ENCODE measurements at regions not wholly inside any gene's neighbourhood (a gene's known extent, or its start where the extent isn't known, plus 50 kb on each side); places are given as distances from the start of the nearest gene placed in this dataset.

DNA sequence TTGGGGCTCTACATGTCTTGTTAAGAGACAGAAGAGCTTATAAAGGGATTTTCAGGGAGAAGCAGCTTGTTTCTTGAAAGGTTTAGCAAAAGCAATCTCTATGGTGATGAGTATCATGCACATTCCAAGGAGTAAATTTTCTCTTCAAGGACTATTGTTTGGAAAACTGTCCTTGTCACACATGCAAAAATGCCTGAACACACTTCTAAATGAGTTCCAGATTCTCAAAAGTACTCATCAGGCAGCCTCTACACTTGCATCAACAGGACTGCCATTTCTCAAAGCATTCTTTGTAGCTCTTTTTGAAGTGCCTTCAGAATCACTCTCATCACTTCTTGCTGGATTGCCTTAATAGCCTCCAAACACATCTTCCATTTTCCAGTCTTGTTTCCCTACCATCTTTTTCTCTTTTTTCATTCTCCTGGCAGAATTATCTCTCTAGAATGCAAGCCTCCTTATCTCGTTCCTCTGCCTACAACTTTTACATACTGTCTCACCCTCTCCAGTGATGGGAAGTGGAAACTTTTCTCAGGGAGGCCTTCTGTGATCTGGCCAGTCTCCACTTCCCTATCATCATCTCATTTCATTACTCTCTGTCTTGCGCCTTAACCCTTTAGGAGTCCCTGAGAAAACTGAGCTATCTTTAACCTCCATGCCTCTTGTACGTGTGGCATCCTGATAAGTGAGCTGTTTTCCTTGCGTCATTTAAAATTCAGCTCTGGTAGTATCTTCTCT, 631.5 kb upstream of the TLE4 start (continued):
- TF ChIP-seq, protein P1, sequence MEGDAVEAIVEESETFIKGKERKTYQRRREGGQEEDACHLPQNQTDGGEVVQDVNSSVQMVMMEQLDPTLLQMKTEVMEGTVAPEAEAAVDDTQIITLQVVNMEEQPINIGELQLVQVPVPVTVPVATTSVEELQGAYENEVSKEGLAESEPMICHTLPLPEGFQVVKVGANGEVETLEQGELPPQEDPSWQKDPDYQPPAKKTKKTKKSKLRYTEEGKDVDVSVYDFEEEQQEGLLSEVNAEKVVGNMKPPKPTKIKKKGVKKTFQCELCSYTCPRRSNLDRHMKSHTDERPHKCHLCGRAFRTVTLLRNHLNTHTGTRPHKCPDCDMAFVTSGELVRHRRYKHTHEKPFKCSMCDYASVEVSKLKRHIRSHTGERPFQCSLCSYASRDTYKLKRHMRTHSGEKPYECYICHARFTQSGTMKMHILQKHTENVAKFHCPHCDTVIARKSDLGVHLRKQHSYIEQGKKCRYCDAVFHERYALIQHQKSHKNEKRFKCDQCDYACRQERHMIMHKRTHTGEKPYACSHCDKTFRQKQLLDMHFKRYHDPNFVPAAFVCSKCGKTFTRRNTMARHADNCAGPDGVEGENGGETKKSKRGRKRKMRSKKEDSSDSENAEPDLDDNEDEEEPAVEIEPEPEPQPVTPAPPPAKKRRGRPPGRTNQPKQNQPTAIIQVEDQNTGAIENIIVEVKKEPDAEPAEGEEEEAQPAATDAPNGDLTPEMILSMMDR (IDR thresholded peaks at IDR 0.05; ENCODE audit: control extremely low read depth in 1 of 3, insufficient read depth in 1 of 3, low read depth in 1 of 3, low read length in 3 of 3), result no peak
- TF ChIP-seq TEAD4 (IDR thresholded peaks at IDR 0.05; ENCODE audit: low read depth, low read length), result no peak
